HFF-Myc (cell line): ENCODE measurements at regions not wholly inside any gene's neighbourhood (a gene's known extent, or its start where the extent isn't known, plus 50 kb on each side); places are given as distances from the start of the nearest gene placed in this dataset.

Source experiments
- DNase-seq: peaks from one replicate; pipeline ENCODE4 v3.0.0-alpha.2; 2011; ENCODE audit warnings: low read depth; ENCODE audit errors: extremely low read depth
- H3K4me3 ChIP-seq: replicated peaks from 2 replicates; pipeline ENCODE4 v1.5.1; 2011; ENCODE audit warnings: low read depth, mild to moderate bottlenecking, control low read depth, low read length
- CTCF ChIP-seq: IDR thresholded peaks from 2 replicates; pipeline ENCODE4 v1.5.1; 2012; ENCODE audit warnings: mild to moderate bottlenecking, low read depth, low read length, control low read depth; ENCODE audit errors: missing control alignments

DNA sequence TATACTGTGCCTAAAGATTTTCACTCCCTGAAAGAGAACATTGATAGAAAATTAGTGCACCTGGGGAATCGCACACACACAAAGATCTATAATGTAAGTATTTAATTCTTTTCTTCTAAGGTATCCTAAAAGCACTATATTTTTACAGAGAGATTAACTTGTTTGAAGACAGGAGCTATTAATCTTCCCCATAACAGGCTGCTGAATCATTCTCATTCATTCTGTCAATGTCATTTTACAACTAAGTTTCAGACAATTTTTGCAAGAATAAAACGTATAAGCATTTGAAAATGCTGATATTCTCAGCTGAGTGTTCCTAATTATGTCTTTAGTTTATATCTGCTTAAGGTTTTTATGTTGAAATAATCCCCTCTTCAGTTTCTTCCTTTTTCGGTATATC lies 776.7 kb downstream of the NXPH1 start:
- no peak for TF ChIP-seq CTCF
- no peak overlapping the region for H3K4me3 ChIP-seq
- DNase-seq = no peak

DNA sequence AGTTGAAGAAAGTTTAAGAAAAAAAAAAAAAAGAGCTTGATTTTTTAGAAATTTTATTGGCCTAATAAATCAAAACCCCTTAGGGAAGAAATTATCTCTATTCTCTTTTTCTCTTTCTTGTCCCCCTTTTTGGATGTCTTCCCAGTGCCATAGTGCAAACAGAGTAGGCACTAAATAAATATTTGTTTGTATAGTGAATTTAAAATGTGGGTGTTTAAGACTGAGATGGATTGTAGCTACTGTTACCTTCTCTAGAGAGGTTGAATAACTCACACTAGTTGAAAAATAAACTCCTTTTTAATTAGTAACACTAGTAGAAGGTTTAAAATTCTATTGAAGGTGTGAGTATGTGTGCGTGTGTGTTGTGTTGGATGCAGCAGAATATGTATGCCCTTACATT lies 783.8 kb downstream of the NXPH1 start:
- TF ChIP-seq CTCF = no peak
- H3K4me3 ChIP-seq = no peak overlapping the region
- no peak for DNase-seq

- TF ChIP-seq CTCF = no peak
- no peak for DNase-seq
- H3K4me3 ChIP-seq = no peak overlapping the region
These were observed 793.1 kb downstream of the NXPH1 start for GRCh38 chr7:9226500-9226899.

DNA sequence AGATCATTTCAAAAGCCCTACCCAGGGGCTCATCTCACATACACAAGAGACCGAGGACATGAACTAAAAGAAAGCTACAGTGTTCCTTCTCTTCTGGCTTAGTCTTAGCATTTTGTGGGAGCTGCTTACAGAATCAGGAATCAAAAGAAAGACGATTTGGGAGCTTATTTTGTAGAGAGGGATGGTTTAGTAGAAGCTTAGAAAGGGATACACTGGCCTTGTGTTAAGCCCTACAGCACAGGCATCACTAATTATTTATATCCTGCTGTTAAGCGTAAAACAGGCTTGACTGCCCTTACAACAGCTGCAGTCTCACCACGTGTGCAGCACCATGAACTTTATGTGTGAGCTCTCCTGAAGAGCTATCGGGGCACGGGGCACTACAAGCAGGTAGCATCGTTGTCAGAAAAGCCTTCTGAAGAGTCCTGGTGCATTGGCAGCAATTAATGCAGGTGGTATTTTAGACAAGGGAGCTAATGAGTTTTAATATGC lies 798.3 kb downstream of the NXPH1 start:
- H3K4me3 ChIP-seq = no peak overlapping the region
- no peak for TF ChIP-seq CTCF
- no peak for DNase-seq

- H3K4me3 ChIP-seq = no peak overlapping the region
- no peak for TF ChIP-seq CTCF
- DNase-seq = no peak
These were observed 806.6 kb downstream of the NXPH1 start for GRCh38 chr7:9240001-9240400.

GRCh38 chr7:9241826-9242225 lies 808.4 kb downstream of the NXPH1 start:
- no peak for TF ChIP-seq CTCF
- H3K4me3 ChIP-seq = no peak overlapping the region
- no peak for DNase-seq

DNA sequence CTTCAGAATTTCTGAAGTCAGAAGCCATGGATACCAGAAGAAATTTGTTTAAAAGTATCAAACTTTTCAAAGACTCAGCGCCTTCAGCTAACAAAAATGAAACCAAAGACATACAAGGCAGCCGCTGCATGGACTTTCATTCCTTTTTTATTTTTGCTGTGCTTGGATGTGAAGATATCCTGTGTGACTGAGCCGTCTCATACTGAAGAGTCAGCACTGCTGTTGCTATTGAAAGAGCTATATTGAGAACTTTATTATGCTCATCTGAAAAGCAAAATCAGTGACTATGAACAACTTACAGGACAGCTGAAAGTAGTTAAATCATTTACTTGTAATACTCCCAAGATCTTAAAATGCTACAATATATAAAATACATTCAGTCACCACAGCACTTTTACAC lies 809.2 kb downstream of the NXPH1 start:
- no peak overlapping the region for H3K4me3 ChIP-seq
- DNase-seq = no peak
- no peak for TF ChIP-seq CTCF
